Osteoblast (primary cell): ENCODE measurements at regions not wholly inside any gene's neighbourhood (a gene's known extent, or its start where the extent isn't known, plus 50 kb on each side); places are given as distances from the start of the nearest gene placed in this dataset.

Experiments used
- DNase-seq: peaks from one replicate; pipeline ENCODE4 v3.0.0; 2011; ENCODE audit warnings: low spot score, mixed read lengths; ENCODE audit not compliant: insufficient read length; ENCODE audit errors: missing footprints
- H2AFZ ChIP-seq: 2 replicates; pipeline ENCODE4 v1.6.0; 2011; ENCODE audit warnings: mild to moderate bottlenecking, low read length
- H3K27ac ChIP-seq: 2 replicates; pipeline ENCODE4 v1.5.1; 2011; ENCODE audit warnings: mild to moderate bottlenecking, low read depth, low read length, moderate library complexity
- H3K27me3 ChIP-seq: 2 replicates; pipeline ENCODE4 v1.6.0; 2012; ENCODE audit warnings: mild to moderate bottlenecking, control low read depth, inconsistent platforms, low read length, moderate library complexity; ENCODE audit not compliant: insufficient read depth
- H3K36me3 ChIP-seq: 2 replicates; pipeline ENCODE4 v1.5.1; 2011; ENCODE audit warnings: mild to moderate bottlenecking, low read length, control low read depth, moderate library complexity; ENCODE audit not compliant: insufficient read depth
- H3K4me1 ChIP-seq: 2 replicates; pipeline ENCODE4 v1.5.1; 2011; ENCODE audit warnings: mild to moderate bottlenecking, low read length, control low read depth, moderate library complexity; ENCODE audit not compliant: insufficient read depth
- H3K4me2 ChIP-seq: 2 replicates; pipeline ENCODE4 v1.6.0; 2011; ENCODE audit warnings: mild to moderate bottlenecking, low read length; ENCODE audit not compliant: insufficient read depth
- H3K4me3 ChIP-seq: fragments of 200-600 bp; sonication (generic); 3 replicates; pipeline ENCODE4 v1.5.1; 2012; ENCODE audit warnings: mild to moderate bottlenecking, low read length, inconsistent platforms; ENCODE audit not compliant: insufficient read depth
- H3K79me2 ChIP-seq: 2 replicates; pipeline ENCODE4 v1.6.0; 2012; ENCODE audit warnings: mild to moderate bottlenecking, low read length, control low read depth, inconsistent platforms; ENCODE audit not compliant: insufficient read depth
- H3K9me3 ChIP-seq: 2 replicates; pipeline ENCODE4 v1.5.1; 2011; ENCODE audit warnings: low read depth, low read length, control low read depth
- H4K20me1 ChIP-seq: 2 replicates; pipeline ENCODE4 v1.6.0; 2012; ENCODE audit warnings: mild to moderate bottlenecking, low read length, control low read depth; ENCODE audit not compliant: insufficient read depth
- CTCF ChIP-seq: IDR thresholded peaks from 2 replicates; pipeline ENCODE4 v1.5.1; 2011; ENCODE audit warnings: mild to moderate bottlenecking, low read depth, low read length, moderate library complexity; ENCODE audit errors: extremely low read depth

GRCh38 chr1:30273456-30273855 lies 449.9 kb downstream of the MATN1 start:
- H3K27me3 ChIP-seq, result peaks cover 4% of the 10 kb centered on the region
- H4K20me1 ChIP-seq, result no peaks in the 10 kb centered on the region
- no peaks in the 10 kb centered on the region for H3K79me2 ChIP-seq
- H3K4me1 ChIP-seq, result no peaks in the 10 kb centered on the region
- no peaks in the 10 kb centered on the region for H3K36me3 ChIP-seq
- H3K9me3 ChIP-seq, result no peaks in the 10 kb centered on the region
- DNase-seq, result no peak
- H2AFZ ChIP-seq, result no peak overlapping the region
- no peak overlapping the region for H3K4me2 ChIP-seq
- H3K27ac ChIP-seq, result no peak overlapping the region
- H3K4me3 ChIP-seq, result no peak overlapping the region
- TF ChIP-seq CTCF, result no peak

GRCh38 chr1:30273021-30273325 lies 450.4 kb downstream of the MATN1 start:
- no peak for DNase-seq
- H3K4me2 ChIP-seq, result no peak overlapping the region
- H3K4me1 ChIP-seq, result no peaks in the 10 kb centered on the region
- no peaks in the 10 kb centered on the region for H4K20me1 ChIP-seq
- no peaks in the 10 kb centered on the region for H3K27me3 ChIP-seq
- H3K27ac ChIP-seq, result no peak overlapping the region
- no peak overlapping the region for H2AFZ ChIP-seq
- TF ChIP-seq CTCF, result no peak
- H3K36me3 ChIP-seq, result no peaks in the 10 kb centered on the region
- no peak overlapping the region for H3K4me3 ChIP-seq
- H3K79me2 ChIP-seq, result no peaks in the 10 kb centered on the region
- no peaks in the 10 kb centered on the region for H3K9me3 ChIP-seq

GRCh38 chr1:30272277-30273020 lies 450.9 kb downstream of the MATN1 start:
- H3K36me3 ChIP-seq, result no peaks in the 10 kb centered on the region
- no peak overlapping the region for H3K4me3 ChIP-seq
- no peak overlapping the region for H3K4me2 ChIP-seq
- no peaks in the 10 kb centered on the region for H3K4me1 ChIP-seq
- no peak for DNase-seq
- TF ChIP-seq CTCF, result no peak
- no peaks in the 10 kb centered on the region for H3K27me3 ChIP-seq
- H3K27ac ChIP-seq, result no peak overlapping the region
- H2AFZ ChIP-seq, result no peak overlapping the region
- no peaks in the 10 kb centered on the region for H3K9me3 ChIP-seq
- H3K79me2 ChIP-seq, result no peaks in the 10 kb centered on the region
- no peaks in the 10 kb centered on the region for H4K20me1 ChIP-seq

- Histone ChIP-seq H3K4me1 (no peaks in the 10 kb centered on the region), H3K4me3 (no peak overlapping the region), H2AFZ (no peak overlapping the region), H3K4me2 (no peak overlapping the region), H3K9me3 (no peaks in the 10 kb centered on the region), H3K36me3 (no peaks in the 10 kb centered on the region), H3K27ac (no peak overlapping the region), H3K79me2 (no peaks in the 10 kb centered on the region), H3K27me3 (no peaks in the 10 kb centered on the region), H4K20me1 (no peaks in the 10 kb centered on the region)
- no peak for TF ChIP-seq CTCF
- DNase-seq, result no peak
Observed at GRCh38 chr1:30271401-30272276, 451.7 kb downstream of the MATN1 start.
